Adrenal gland (tissue), 5 donors: ENCODE measurements at regions not wholly inside any gene's neighbourhood (a gene's known extent, or its start where the extent isn't known, plus 50 kb on each side); places are given as distances from the start of the nearest gene placed in this dataset.

Source experiments
- POLR2A ChIP-seq, 2 donors: fragments of 450-650 bp; IDR thresholded peaks; one replicate each; pipeline ENCODE4 v1.6.1; 2017; ENCODE audit warnings: antibody characterized with exemption in 2 of 2, mild to moderate bottlenecking in 2 of 2, moderate library complexity in 1 of 2
- TF ChIP-seq, protein P1 (sequence below), 6 experiments: fragments of 450-650 bp in 4 of 6; fragments of 200-600 bp in 2 of 6; sonication (generic) in 1 of 6; IDR thresholded peaks; 1 replicate in 5 of 6; 2 replicates in 1 of 6; pipeline versions ENCODE4 v1.5.1 to v1.8.0; 2016 to 2021; ENCODE audit warnings: antibody characterized with exemption in 6 of 6, mild to moderate bottlenecking in 2 of 6, moderate library complexity in 1 of 6
- donor health status: DM: no; HTN: no; CAD: no.

GRCh38 chr21:28186604-28187003, 806.1 kb downstream of the LTN1 start:
- TF ChIP-seq POLR2A (IDR thresholded peaks at IDR 0.05) = no peak
- TF ChIP-seq, protein P1, sequence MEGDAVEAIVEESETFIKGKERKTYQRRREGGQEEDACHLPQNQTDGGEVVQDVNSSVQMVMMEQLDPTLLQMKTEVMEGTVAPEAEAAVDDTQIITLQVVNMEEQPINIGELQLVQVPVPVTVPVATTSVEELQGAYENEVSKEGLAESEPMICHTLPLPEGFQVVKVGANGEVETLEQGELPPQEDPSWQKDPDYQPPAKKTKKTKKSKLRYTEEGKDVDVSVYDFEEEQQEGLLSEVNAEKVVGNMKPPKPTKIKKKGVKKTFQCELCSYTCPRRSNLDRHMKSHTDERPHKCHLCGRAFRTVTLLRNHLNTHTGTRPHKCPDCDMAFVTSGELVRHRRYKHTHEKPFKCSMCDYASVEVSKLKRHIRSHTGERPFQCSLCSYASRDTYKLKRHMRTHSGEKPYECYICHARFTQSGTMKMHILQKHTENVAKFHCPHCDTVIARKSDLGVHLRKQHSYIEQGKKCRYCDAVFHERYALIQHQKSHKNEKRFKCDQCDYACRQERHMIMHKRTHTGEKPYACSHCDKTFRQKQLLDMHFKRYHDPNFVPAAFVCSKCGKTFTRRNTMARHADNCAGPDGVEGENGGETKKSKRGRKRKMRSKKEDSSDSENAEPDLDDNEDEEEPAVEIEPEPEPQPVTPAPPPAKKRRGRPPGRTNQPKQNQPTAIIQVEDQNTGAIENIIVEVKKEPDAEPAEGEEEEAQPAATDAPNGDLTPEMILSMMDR (IDR thresholded peaks at IDR 0.05) = no peak
